Activated CD4-positive, alpha-beta T cell treated with anti-CD3 and anti-CD28 coated beads, Interleukin-2, amount 50 U/mL, for 24 hours (primary cell): ENCODE measurements at regions not wholly inside any gene's neighbourhood (a gene's known extent, or its start where the extent isn't known, plus 50 kb on each side); places are given as distances from the start of the nearest gene placed in this dataset.

Source experiments
- DNase-seq, 2 donors: peaks; one replicate each; pipeline ENCODE4 v3.0.0-alpha.2; 2020; ENCODE audit warnings: low read depth in 1 of 2, low spot score in 1 of 2

DNA sequence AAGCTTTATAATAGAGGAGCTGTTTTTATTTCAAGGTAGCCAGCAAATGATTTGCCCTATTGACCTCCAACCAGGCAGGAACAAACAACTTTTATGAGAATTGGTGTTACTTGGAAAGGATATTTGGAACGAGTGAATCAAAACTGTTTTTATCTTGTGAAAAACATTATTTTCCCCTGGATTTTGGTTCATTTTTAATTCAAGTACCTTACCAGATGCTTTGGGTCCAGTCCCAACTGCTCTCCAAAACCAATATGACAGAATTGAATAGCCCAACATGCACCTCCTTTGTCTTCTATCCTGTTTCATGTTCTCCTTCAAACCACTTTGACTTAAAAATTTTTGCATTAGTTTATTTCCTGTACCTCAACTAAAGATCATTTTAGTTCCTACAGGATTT lies 178.6 kb upstream of the RBMS1 start:
- DNase-seq: no peak

DNA sequence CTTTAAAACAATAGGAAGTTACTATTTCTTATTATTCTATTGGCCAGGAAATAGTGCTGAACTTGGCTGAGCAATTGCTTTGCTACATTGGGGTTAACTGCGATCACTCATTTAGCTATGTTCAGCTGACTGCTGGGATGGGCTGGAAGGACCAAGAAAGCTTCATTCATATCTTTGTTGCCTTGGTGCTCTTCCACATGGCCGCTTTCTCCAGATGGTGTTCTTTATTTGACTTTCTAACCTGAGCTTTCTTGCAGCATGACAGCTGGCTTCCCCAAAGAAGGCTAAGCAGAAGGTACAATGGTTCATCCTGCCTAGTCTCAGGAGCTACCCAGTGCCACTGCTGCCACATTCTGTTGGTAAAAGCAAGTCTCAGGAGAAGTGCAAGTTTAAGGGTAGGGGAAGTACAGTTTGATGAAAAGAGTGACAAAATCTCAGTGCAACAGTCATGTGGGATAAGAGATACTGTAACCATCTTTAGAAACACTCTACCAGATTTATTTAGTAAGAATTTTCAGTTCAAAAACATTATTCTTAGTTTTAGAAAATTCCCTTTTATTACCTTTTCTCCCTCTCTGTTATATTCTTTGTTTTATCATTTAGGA lies 180.6 kb upstream of the RBMS1 start:
- no peak for DNase-seq

DNA sequence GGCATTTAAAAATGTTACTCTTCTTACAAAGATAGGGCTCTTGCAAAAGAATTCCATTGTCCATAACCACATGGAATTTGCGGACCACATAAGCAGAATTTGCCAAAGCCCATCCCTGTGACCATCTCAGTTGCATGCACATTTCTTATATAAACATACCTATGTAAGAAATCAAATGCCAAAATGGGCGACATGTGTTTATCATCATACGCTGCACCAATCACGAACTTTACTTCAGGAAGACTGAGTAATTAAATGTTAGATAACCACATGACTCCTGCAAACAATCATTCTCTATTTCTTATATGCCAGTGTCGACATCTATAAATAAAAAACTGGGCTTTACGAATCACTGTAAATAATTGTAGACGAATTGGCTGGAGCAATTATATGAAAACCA lies 186.1 kb upstream of the RBMS1 start:
- no peak for DNase-seq

DNA sequence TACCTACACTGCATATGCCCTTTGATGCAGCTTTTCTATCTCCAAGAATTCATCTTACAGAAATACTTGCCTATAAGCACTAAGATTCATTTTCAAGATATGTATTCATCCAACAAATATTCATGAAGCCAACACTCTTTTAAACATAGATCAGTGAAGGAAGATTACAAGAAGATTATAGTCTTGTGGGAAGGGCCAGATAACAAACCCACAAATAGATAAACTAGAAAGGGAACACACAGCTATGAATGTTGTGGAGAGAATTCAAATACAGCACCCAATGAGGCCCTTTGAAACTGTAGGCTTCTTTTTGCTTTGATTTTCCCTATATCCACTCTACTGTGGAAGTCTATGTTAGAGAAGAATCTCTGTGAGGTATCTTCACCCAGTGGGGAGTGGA lies 186.7 kb upstream of the RBMS1 start:
- no peak for DNase-seq

DNA sequence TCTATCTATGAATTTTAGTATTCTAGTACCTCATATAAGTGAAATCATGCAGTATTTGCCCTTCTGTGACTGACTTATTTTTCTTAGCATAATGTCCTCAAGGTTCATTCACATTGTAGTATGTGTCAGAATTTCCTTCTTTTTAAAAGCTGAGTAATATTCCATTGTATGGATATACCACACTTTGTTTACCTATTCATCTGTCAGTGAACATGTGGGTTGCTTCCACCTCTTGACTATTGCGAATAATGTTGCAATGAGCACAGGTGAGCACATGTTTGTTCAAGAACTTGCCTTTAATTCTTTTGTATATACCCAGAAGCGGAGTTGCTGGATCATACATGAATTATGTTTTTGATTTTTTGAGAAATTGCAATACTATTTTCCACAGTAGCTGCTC lies 187.4 kb upstream of the RBMS1 start:
- DNase-seq: no peak

DNA sequence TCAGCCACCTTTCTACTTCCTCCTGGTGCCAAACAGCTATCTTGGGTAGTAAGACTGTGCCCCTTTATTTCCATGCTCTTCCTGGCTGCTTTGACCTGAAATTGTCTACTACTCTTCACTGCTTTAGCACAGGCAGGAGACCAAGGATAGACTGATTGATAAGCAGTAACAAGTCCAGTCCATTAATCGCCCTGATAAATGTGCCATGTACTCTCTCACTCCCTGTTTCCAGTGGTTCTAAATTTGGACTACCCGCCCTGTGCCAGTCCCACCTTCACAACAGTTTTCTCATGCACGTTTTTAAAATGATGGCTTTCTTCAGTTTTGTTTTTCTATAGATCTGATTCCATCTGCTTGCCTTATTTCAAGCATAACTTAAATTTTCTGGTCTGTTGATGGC lies 189.6 kb upstream of the RBMS1 start:
- no peak for DNase-seq

DNA sequence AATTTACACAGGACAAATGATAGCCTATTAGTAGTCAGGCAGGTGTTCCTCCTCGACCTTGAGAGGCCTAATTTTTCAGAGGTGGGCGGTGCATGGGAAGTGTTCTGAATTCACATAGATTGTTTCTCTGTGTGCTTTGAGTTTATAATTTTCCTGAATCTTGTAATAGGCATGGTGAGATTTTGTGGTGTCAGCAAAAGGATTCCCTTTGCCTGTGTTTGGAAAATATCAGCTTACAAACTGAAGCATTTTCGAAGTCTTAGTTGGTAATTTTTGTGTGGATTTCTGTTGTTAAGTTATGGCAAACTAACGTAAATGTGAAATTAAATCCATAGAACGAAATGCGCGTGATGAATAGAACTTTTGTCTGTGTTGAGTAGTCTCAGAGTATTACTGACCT lies 194.0 kb upstream of the RBMS1 start:
- no peak for DNase-seq

DNA sequence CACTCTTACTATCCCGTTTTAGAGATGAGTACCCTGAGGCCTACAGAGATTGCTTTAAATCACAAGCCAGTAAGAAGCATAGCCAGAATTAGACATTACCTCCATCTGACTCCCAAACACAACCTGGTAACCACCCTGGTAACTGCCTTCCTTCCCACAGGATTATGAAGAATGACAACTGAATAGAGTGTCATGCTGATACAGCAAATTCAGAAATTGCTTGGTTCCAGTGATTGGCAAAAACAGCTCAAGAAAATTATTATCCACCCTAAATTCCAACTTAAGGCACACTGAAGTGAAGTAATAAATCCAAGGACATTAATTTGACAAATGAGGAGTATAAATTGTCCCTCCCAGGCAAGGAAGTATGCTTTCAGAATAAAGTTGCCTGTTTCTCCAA lies 195.8 kb upstream of the RBMS1 start:
- DNase-seq: no peak

DNA sequence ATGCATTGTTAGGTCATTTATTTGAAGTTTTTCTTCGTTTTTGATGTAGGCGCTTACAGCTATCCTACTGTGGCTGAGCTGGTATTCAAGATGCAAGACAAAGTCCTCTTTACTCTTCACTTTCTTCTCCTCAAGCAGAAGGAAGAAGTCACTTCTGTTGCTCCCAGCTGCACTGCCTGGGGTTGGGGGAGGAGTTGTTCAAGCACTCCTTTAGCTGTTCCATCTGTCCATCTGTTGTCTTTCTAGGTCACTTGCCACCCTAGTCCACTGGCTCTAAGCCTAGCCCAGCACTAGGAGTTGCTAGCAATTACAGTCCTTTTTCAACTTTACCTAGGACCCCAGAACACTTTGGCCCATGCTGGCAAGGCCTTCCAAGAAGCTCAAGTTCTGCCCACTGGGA lies 200.6 kb upstream of the RBMS1 start:
- no peak for DNase-seq

DNA sequence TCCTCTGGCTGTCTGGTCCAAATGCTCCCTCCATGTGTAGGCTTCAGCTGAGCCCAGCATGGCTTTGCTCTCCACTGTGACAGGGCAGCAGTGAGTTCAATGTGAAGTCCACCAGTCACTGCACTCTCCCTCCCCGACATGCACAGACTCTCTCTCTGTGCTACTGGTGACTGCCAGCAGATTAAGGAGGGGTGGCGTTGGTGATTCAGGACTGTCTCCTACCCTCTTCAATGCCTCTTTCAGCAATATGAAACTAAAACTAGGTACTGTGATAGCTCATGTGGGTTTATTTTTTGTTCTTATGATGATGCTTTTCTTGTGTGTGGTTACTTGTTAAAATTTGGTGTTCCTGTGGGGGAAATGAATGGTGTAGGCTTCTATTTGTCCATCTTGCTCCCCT lies 201.0 kb upstream of the RBMS1 start:
- no peak for DNase-seq

DNA sequence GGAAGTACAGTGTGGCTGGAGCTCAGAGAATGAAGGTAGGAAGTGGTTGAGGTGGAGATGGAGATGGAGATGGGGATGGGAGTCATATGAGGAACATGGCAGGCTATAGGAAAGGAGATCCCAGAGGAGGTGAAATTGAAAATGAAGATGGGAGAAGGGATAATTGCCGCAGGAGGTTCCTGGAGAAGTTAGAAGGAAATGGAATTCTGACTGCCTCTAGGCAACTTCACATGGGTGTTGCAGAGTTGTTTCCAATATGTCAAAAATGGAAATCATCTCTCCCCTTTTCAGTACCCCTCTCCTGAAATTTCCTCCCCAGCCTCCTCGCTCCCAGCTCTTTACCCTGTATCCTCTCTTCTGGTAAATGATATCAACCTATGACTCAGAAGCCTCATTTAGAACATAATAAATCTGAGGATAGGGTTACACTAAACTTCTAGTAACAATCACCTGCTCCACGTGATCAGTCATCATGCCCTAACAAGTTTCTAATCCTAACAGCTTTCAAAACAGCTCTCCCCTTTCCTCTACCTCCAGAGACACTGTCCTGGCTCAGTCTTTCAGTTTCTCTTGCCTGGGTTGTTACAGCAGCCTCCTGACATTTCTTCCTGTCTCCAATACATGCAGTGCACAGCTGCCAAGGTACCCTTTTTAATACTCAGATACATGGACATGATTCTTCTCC lies 201.9 kb upstream of the RBMS1 start:
- DNase-seq: no peak

DNA sequence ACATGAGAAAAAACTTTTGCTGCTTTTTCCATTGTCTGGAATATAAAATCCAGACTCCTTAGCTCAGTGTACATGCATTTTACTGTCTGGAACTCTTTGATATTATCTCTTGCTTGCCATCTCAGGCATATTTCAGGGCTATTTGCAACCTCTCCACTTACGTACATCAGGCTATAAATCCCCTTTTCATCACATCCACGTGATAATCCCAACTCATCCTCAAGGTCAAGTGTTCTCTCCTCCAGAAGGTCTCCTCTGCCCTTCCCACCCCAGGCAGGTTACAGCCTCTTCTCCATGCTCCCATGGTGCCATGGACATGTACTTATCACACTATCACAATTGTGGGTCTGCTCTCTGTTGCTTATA lies 202.5 kb upstream of the RBMS1 start:
- DNase-seq: no peak

DNA sequence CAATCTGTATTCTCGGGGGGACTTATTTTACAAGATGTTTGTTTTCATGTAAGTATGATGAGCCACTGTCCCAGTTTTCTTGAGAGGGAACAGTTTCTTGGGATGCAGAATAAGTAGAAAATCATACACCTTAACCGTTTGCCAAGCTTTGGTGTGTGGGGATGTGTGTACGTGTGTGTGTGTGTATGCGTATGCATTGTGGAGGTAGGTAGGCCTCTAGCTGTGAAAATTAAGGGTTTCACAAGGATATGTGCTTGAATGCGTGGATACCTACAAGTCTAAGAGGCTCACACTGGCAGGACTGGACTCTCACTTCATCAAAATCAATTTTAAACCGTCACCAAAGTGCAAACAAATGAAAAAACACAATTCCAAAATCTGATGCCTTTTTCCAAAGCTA lies 204.2 kb upstream of the RBMS1 start:
- no peak for DNase-seq

DNA sequence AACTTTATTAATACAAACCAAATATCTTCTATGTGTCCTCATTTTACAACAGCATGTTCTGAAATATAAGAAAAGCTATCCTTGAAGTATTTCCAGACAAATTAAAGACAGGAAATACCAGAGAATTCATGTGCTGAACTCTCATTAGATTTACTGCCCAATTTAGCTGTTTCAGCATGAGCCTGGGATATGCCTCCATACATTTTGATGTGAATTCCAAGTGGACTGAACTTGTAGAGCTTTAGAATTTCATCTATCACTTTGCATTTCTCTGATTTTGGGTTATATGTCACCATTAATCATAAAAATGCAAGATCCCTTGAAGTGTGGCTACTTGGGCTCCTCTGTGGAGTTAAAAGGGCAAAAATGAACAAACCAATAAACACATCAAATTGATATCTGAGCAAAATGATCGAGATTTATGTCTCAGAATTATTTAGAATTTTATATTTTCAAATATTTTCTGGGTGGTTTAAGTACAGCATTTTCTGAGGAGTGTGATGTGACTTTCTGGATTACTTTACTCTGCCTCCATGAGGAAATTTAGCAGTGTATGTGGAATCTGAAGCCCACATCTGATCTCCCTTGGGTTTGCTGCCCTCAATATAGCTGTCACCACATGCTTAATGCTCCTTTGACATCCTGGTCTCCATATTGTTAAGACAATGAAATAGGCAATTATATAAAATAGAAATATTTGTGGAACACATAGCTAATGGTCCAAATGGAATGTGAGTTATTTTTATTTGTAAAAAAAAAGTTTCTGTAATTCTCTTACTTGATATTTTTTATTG lies 206.6 kb upstream of the RBMS1 start:
- DNase-seq: no peak

DNA sequence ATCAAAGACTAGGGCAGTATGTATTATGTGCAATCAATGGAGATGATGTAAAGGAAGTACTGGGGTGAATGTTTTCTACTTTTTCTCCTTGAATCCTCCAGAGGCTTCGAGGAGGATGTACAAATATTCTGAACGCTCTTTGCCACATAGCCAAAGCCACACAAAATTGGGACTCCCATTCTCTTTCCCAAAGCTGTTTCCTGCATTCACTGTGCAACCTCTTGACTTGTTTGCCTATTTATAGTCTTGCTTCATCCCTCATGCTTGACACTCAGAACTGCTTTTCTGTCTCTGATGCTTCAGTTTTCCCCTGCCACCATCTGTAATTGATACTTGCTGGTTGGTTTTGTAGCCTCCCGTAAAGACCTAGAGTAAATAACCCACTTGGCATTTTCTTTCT lies 208.2 kb upstream of the RBMS1 start:
- DNase-seq: no peak

DNA sequence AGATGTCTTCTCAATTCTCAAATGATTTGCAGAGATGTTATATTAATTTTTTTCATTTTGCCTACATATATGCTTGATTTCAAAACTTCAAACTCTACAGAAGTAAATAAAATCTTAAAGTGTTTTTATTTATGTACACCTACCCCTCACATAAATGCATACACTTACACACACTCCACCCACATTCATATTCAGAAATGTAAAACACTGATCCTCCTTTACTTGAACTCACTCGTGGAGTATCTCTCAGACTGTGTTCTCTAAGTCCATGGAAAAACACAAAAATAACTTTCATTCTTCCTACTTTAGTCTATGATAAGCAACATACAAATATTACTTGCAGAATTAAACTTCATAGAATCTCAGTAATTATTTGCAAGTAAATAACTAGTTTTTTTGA lies 209.1 kb upstream of the RBMS1 start:
- no peak for DNase-seq

DNA sequence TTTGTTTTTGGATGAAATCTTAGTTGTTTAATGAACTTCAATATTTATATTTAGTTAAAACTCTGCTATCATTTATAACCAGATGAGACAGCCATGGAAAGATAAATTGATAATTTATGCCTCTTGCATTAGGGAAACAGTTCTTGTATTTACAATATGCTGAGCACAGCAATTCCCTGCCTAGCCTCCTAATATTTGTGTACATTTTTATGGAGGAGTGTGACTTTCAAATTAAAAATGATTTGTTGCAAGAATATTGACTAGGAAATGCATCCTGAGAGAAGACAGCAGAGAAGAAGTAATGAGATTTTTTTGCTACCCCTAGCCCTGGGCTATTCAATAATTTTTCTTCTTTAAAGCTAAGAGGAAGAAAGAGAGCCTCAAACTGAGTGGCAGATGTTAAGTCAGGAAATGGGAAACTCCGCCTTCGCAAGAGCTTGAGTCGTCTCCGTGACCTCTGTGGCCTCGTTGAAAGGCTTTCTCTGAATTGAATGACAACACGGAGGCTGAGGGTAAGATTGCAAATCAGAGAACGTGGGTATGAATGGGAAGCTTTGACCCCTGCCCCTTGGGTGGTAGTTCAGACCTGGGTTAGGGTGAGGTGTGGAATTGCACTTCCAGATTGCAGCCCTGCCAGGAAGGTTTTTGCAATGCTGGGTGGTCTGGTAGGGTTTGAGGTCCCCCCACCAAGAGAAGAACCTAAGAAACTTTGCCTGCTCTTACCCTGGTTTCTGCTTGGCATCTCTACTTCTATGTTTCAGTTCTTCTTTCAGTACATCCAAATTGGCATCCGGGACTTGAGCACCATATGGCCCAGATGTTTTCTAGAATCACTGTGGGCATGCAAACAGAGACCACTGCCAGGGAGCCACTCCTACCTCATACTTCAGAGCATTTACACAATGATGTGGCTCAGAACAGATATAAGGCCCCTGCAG lies 210.3 kb upstream of the RBMS1 start:
- no peak for DNase-seq

DNA sequence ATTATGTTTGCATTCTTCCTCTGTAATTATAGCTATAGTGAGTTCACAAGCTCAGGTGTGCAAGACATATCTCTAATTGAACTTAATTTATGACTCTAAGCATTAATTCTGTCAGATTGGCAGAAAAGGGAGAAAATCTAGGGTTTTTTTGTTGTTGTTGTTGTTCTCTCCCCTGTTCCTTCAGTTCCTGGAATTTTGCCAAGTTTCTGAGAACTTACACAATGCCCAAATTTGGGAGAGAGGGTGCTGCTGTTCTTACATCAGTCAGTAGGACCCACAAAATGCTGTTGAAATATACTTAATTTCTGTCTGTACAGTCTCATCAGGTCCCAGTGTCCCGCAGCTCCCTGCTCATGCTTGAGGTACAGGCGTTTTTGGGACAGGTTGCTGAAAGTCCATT lies 221.8 kb upstream of the RBMS1 start:
- DNase-seq: no peak

DNA sequence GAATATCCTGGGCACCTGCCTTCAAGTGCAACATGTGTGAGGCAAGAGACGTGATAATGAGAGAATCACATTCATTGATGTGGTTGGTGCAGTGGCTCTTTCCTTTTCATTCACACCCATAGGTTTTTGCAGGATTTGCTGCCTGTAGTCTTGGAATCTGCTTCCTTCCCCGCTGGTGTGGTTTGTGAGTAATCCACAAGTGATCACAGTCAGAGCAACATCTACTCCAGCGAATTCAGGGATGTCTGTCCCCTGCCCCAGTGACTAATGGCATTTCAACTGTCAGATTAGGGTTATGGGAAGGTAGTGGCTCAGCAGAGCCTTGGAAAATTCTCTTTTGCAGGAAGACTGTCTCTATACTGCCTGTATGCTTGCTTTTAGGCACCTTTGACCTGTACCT lies 225.5 kb upstream of the RBMS1 start:
- no peak for DNase-seq

DNA sequence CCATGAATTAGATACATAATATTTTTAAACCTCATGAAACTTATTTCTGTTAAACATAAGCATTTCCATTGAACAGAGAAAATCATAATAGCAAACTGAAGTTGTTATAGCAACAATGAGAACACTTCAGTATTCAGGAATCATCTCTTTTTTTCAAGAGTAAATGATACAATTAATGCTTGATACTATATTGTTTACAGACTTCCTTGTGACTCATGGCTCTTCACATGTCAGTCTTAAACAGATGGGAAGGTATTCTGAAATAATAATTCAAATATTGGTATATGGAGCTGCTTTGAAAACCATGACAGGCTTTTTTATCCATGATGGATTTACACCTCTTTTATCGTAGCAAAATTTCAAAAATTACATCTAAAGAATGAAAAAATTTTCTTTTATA lies 226.5 kb upstream of the RBMS1 start:
- no peak for DNase-seq
